ENCODE measurements at regions not wholly inside any gene's neighbourhood (a gene's known extent, or its start where the extent isn't known, plus 50 kb on each side); places are given as distances from the start of the nearest gene placed in this dataset.

GRCh38 chr18:51619283-51619682, 421.8 kb upstream of the MEX3C start:
- H3K56ac ChIP-seq (replicated peaks; ENCODE audit: insufficient read length, low read depth, low read length): no peak overlapping the region
- no peak overlapping the region for H3K4ac ChIP-seq (replicated peaks; ENCODE audit: insufficient read length, low read depth, low read length)
- no peak for TF ChIP-seq JUN (IDR thresholded peaks at IDR 0.05; ENCODE audit: low read depth, low read length)
- no peak for TF ChIP-seq CHD2 (IDR thresholded peaks at IDR 0.05; ENCODE audit: low read length)
- TF ChIP-seq TCF12 (IDR thresholded peaks at IDR 0.05; ENCODE audit: low read depth, low read length): no peak
- no peak for TF ChIP-seq RAD21 (IDR thresholded peaks at IDR 0.05 in 1 of 2, conservative IDR thresholded peaks at IDR 0.05 in 1 of 2; ENCODE audit: low read depth in 2 of 2, low read length in 2 of 2)
- no peak for TF ChIP-seq BCL11A (IDR thresholded peaks at IDR 0.05; ENCODE audit: low read depth in 2 of 2, low read length in 2 of 2)
- peak overlapping the region; percentile 53; the same call in 1 of the 2 replicates for H2BK15ac ChIP-seq (ENCODE audit: low read length)
- no peak overlapping the region for H3K14ac ChIP-seq (ENCODE audit: insufficient read length)
- H3K4me2 ChIP-seq (ENCODE audit: insufficient read depth in 1 of 2, low read depth in 2 of 2, low read length in 2 of 2): no peak overlapping the region
- H2BK20ac ChIP-seq (ENCODE audit: low read length): no peak overlapping the region
- H2BK5ac ChIP-seq (ENCODE audit: low read depth, low read length): no peak overlapping the region
- H3K18ac ChIP-seq (ENCODE audit: extremely low read depth, low read length): no peak overlapping the region
- no peak overlapping the region for H3K23ac ChIP-seq (ENCODE audit: insufficient read length)
- no peak overlapping the region for H3K27ac ChIP-seq (ENCODE audit: low read depth, low read length)
- ChIA-PET POLR2A (ENCODE audit: partially characterized antibody) (no interaction called here), CTCF (ENCODE audit: partially characterized antibody) (interaction anchor here (1.5 to 2.6 kb wide), 2 partner anchors 9 to 31 kb away, joined by 5 to 12 read pairs; no protein-coding TSS in a partner anchor)
- no peak overlapping the region; the same call in 1 of the 2 replicates for H2AK5ac ChIP-seq (ENCODE audit: low read depth, low read length)
- no peaks in the 10 kb centered on the region for H3K9me3 ChIP-seq (ENCODE audit: insufficient read depth in 2 of 2, low read depth in 1 of 2, low read length in 1 of 2)
- no peaks in the 10 kb centered on the region for H4K20me1 ChIP-seq (replicated peaks in 1 of 2; ENCODE audit: control insufficient read depth in 1 of 2, insufficient read depth in 2 of 2, low read length in 2 of 2)
- no peak overlapping the region for H3K9ac ChIP-seq (replicated peaks in 1 of 4; ENCODE audit: extremely low read depth in 1 of 4, low read depth in 3 of 4, low read length in 3 of 4)
- no peaks in the 10 kb centered on the region for H3K23me2 ChIP-seq (ENCODE audit: low read depth, low read length)
- H3K79me1 ChIP-seq (ENCODE audit: low read depth, low read length): no peaks in the 10 kb centered on the region
- 70% methylated on average over 1 of the region's 1 CpG; no CpG with 5 or more reads in 1 of the 2 experiments for whole genome bisulfite sequencing, 2 experiments (ENCODE audit: extremely low coverage in 1 of 2, insufficient coverage in 1 of 2, insufficient read length in 1 of 2, insufficient replicate concordance in 2 of 2, low coverage in 1 of 2, low lambda C conversion rate in 2 of 2, missing lambda C conversion rate in 1 of 2)
- peak overlapping the region; percentile 37 for H4K91ac ChIP-seq (replicated peaks; ENCODE audit: insufficient read length, low read length)
- no peaks in the 10 kb centered on the region for H3K79me2 ChIP-seq (ENCODE audit: control insufficient read depth in 1 of 2, insufficient read depth in 2 of 2, low read length in 2 of 2)
- H2AFZ ChIP-seq (ENCODE audit: low read length): no peak overlapping the region
- peaks cover 0 to 11% (median 8%) of the 10 kb centered on the region in 4 experiments; a peak in 5 of 7 replicates for H3K4me1 ChIP-seq (replicated peaks in 1 of 4; ENCODE audit: control insufficient read depth in 3 of 4, insufficient read depth in 4 of 4, low read length in 3 of 4)
- no peak overlapping the region for H4K8ac ChIP-seq (ENCODE audit: extremely low read depth, insufficient read depth, low read length)
- H2BK12ac ChIP-seq (ENCODE audit: low read depth, low read length): no peak overlapping the region
- no peak overlapping the region for H3K4me3 ChIP-seq (ENCODE audit: extremely low read depth in 1 of 4, insufficient read depth in 2 of 4, low read depth in 3 of 4, low read length in 4 of 4)
- H3K36me3 ChIP-seq (ENCODE audit: control insufficient read depth in 2 of 4, insufficient read depth in 4 of 4, low read length in 3 of 4): no peaks in the 10 kb centered on the region; a peak in 1 of 8 replicates
- H4K5ac ChIP-seq (ENCODE audit: insufficient read length, low read depth, low read length): no peak overlapping the region
- H3K27me3 ChIP-seq (replicated peaks in 1 of 4; ENCODE audit: control insufficient read depth in 3 of 4, extremely low read depth in 1 of 4, insufficient read depth in 3 of 4, low read length in 3 of 4): no peaks in the 10 kb centered on the region
- H2BK120ac ChIP-seq (replicated peaks; ENCODE audit: low read depth, low read length): no peak overlapping the region
- DNase-seq (ENCODE audit: low read depth in 1 of 2, low spot score in 2 of 2): no peak
- FAIRE-seq: no peak
